ENCODE measurements at regions not wholly inside any gene's neighbourhood (a gene's known extent, or its start where the extent isn't known, plus 50 kb on each side); places are given as distances from the start of the nearest gene placed in this dataset.
"Not testable (repeated sequence)": the region's sequence is repeated elsewhere in the genome, so short reads cannot be mapped to it uniquely, and the experiment has no call there.

DNA sequence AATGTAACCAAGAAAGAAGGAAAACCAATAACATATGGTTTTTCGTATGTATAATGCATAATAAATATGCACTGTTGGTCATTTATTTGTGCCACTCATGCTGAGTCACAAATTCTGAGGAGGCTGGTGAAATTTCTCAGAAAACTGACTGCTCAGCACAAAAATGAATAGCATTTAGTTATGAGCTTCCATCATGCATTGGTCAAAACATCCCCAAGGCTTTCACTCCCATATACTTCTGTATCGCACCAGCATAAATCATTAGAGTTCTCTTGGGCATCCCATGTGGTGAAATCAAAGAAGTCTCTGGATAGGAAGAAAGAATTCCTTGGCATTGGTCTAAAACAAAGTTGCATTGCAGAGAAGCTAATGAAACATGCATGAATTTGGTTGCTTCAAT, 785.6 kb upstream of the CDH8 start:
- no peaks in the 10 kb centered on the region for H3K4me1 Mint-ChIP-seq (ENCODE audit: low read depth)
- no peak for DNase-seq
- CTCF ChIA-PET: no interaction called here
- no peak overlapping the region for H3K27ac Mint-ChIP-seq
- no peak overlapping the region for H3K4me3 Mint-ChIP-seq
- H3K36me3 Mint-ChIP-seq (ENCODE audit: low read depth): no peaks in the 10 kb centered on the region
- peaks cover 8% of the 10 kb centered on the region for H3K9me3 Mint-ChIP-seq
- intact Hi-C loops (cut with micrococcal nuclease): no loop called here
- no peaks in the 10 kb centered on the region for H3K27me3 Mint-ChIP-seq (ENCODE audit: low read depth)

DNA sequence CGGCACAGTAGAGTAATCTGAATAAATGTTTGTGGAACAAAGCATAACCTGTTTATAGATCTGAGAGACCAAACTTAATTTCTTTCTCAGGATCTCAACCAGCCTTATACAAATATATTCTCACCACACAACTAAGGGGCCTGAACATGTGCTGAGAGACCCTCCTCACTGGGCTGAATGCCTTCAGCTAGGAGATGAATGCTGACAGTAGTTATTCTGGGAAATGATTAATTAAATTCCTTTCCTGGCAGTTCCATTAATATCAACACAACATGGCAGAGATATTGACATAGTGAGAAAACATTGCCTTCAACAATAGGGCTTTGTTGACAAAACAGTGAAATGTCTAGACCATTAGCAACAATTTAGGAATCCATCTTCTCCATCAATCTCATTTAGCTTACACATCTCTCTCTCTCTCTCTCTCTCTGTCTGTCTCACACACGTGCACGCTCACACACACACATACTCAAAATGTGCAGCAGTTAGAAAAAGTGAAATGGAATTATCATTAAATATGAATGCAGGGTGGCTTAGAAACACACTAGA, 780.8 kb upstream of the CDH8 start:
- CTCF ChIA-PET: no interaction called here
- H3K27me3 Mint-ChIP-seq (ENCODE audit: low read depth): no peaks in the 10 kb centered on the region
- intact Hi-C loops (cut with micrococcal nuclease): no loop called here
- peaks cover 6% of the 10 kb centered on the region for H3K9me3 Mint-ChIP-seq
- H3K27ac Mint-ChIP-seq: no peak overlapping the region
- no peak overlapping the region for H3K4me3 Mint-ChIP-seq
- no peaks in the 10 kb centered on the region for H3K36me3 Mint-ChIP-seq (ENCODE audit: low read depth)
- no peak for DNase-seq
- H3K4me1 Mint-ChIP-seq (ENCODE audit: low read depth): no peaks in the 10 kb centered on the region

DNA sequence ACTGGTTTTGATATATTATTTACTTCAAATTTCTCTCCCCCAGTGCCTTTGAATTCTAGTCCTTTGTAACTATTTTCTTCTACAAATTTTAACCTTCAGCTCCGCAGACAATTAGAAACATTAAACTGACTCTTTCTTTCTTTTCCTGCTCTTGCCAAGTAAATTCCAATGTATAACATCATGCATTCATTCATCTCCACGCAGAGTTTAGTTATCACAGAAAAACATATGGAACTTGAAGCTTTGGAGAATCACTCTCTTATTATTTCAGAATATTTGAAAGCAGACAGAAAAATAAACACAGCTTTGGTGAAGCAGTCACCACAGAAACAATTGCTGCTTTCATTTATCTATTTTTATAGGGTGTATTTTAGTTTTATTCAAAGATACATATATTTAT, 778.7 kb upstream of the CDH8 start:
- DNase-seq: no peak
- intact Hi-C loops (cut with micrococcal nuclease): no loop called here
- Mint-ChIP-seq H3K27me3 (ENCODE audit: low read depth) (no peaks in the 10 kb centered on the region), H3K4me3 (no peak overlapping the region), H3K36me3 (ENCODE audit: low read depth) (no peaks in the 10 kb centered on the region), H3K9me3 (peaks cover 8% of the 10 kb centered on the region), H3K4me1 (ENCODE audit: low read depth) (no peaks in the 10 kb centered on the region), H3K27ac (no peak overlapping the region)
- CTCF ChIA-PET: no interaction called here

DNA sequence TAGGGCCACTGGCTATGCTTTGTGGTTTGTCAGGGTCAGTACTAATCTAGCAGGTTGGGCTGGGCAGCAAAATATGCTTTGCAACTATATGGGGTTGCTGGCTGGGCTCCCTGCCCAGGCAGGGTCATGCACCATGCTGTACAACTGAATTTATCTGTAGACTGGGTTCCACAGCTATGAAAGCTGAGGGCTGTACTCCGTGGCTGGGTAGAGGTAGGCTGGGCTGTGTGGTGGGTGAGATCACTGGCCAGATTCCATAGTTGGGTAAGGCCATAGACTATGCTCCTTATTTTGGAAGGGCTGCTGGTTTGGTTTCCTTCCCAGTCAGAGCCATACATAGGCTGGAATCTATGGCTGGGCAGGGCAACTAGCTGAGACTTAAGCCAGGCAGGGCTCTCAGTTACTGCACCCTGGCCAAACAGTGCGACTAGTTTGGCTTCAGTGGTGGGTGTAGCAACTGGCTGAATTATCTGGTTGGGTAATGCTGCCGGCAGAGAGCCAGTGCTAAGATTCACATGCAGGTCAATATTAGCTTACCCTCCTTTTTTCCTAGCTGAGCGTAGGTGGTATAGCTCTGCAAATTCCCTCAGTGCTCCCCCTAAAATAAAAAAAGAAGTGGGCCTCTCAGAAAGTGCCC, 769.1 kb upstream of the CDH8 start:
- Mint-ChIP-seq H3K27ac (no peak overlapping the region), H3K4me3 (no peak overlapping the region), H3K9me3 (peaks cover 17% of the 10 kb centered on the region), H3K36me3 (ENCODE audit: low read depth) (no peaks in the 10 kb centered on the region), H3K4me1 (ENCODE audit: low read depth) (no peaks in the 10 kb centered on the region), H3K27me3 (ENCODE audit: low read depth) (no peaks in the 10 kb centered on the region)
- intact Hi-C loops (cut with micrococcal nuclease): no loop called here
- CTCF ChIA-PET: no interaction called here
- DNase-seq: no peak

DNA sequence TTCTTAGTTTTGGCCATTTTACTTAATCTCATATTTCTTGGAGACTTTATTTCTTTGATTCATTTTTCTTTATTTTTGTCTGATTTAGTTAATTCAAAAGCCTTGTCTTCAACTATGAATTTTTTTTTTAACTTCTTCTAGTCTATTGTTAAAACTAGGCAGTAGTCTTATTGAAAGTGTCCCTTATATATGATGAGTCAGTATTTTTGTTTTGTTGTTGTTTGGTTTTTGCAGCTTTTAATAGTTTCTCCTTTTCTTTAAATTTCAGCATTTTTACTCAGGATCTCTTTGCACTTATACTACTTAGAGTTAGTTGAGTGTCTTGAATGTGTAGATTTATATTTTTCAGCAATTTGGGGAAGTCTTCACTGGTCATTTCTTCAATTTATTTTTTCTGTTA, 758.5 kb upstream of the CDH8 start:
- H3K36me3 Mint-ChIP-seq (ENCODE audit: low read depth): no peaks in the 10 kb centered on the region
- H3K9me3 Mint-ChIP-seq: peaks cover 25% of the 10 kb centered on the region
- H3K4me1 Mint-ChIP-seq (ENCODE audit: low read depth): no peaks in the 10 kb centered on the region
- no peak overlapping the region for H3K4me3 Mint-ChIP-seq
- H3K27me3 Mint-ChIP-seq (ENCODE audit: low read depth): no peaks in the 10 kb centered on the region
- DNase-seq: no peak
- CTCF ChIA-PET: no interaction called here
- H3K27ac Mint-ChIP-seq: no peak overlapping the region
- intact Hi-C loops (cut with micrococcal nuclease): no loop called here

DNA sequence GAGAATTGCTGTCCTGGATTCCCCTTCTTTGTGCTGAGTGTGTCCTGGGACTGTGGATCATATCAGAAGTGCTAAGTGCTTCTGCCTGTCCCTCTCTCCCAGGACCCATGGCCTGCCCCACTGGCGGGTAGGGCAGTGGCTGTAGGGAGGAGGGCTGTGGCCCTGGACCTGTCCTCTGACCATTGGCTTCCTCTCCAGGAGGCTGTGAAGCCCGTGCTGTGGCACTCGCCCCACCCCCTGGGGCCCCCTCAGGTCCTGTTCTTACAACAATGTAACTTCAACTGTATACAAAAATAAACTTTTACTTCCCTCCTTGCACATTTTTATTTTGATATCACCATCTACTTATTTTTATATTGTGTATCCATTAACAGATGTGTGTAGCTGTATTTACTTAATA, 743.8 kb upstream of the CDH8 start:
- H3K27ac Mint-ChIP-seq; H3K4me3 Mint-ChIP-seq; H3K36me3 Mint-ChIP-seq (ENCODE audit: low read depth); CTCF ChIA-PET; H3K27me3 Mint-ChIP-seq (ENCODE audit: low read depth); DNase-seq; H3K4me1 Mint-ChIP-seq (ENCODE audit: low read depth); intact Hi-C loops (cut with micrococcal nuclease): not testable (repeated sequence)
- H3K9me3 Mint-ChIP-seq: peaks cover 16% of the 10 kb centered on the region

DNA sequence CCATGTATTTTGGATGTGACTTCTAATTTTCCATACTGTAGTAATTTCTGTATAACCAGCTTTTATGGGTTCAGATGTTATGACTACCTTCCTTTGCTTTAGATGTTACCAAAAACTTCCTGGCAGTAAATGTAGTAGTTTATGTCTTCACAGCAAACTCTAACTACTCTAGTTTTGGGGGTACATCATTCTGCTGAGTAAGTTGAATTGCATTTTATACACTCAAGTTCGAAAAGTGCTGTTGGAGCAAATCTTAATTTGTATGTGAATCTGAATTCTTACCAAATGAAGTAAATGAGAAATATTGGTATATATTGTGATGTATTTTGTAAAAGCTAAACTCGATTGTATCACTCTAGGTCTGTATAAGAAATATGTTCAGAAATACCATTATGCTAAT, 728.3 kb upstream of the CDH8 start:
- CTCF ChIA-PET: no interaction called here
- intact Hi-C loops (cut with micrococcal nuclease): no loop called here
- no peaks in the 10 kb centered on the region for H3K36me3 Mint-ChIP-seq (ENCODE audit: low read depth)
- H3K27ac Mint-ChIP-seq: no peak overlapping the region
- DNase-seq: no peak
- H3K4me3 Mint-ChIP-seq: no peak overlapping the region
- H3K9me3 Mint-ChIP-seq: peaks cover 17% of the 10 kb centered on the region
- no peaks in the 10 kb centered on the region for H3K4me1 Mint-ChIP-seq (ENCODE audit: low read depth)
- H3K27me3 Mint-ChIP-seq (ENCODE audit: low read depth): no peaks in the 10 kb centered on the region

DNA sequence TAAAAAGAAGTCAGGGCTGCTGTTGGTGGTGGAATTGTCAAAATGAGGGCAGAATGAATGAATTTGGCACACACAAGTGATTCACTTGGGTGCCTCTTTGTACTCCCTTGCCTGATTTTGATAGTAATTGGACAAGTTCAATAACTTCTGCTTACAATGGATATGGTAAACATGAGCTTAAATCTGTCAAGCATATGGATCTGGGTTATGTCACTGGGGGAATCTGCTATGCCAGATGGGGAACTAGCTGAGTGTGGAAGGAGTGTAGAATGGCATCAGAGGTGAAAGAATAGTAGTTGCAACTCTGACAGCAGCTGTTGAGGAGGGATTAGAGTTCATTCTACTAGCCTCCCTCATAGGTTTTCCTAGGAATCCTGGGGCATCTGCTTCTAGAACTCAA, 724.2 kb upstream of the CDH8 start:
- Mint-ChIP-seq H3K4me3 (no peak overlapping the region), H3K4me1 (ENCODE audit: low read depth) (no peaks in the 10 kb centered on the region), H3K36me3 (ENCODE audit: low read depth) (no peaks in the 10 kb centered on the region), H3K9me3 (peaks cover 10% of the 10 kb centered on the region), H3K27me3 (ENCODE audit: low read depth) (no peaks in the 10 kb centered on the region), H3K27ac (no peak overlapping the region)
- DNase-seq: no peak
- CTCF ChIA-PET: interaction anchor here (0.6 kb wide), 1 partner anchor 1477 kb away, joined by 4 read pairs; no protein-coding TSS in a partner anchor
- intact Hi-C loops (cut with micrococcal nuclease): no loop called here

DNA sequence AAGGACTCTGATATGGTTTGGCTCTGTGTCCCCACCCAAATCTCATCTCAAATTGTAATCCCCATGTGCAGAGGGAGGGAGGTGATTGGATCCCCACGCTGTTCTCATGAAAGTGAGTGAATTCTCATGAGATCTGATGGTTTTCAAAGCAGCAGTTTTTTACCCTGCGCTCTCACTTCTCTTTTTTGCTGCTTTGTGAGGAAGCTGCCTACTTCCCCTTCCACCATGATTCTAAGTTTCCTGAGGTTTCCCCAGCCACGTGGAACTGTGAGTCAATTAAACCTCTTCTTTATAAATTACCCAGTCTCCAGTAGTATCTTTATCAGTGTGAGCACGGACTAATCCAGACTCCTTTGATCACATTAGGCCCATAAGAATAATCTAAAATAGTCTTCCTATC, 719.7 kb upstream of the CDH8 start:
- Mint-ChIP-seq H3K9me3 (peaks cover 9% of the 10 kb centered on the region), H3K4me3 (no peak overlapping the region), H3K4me1 (ENCODE audit: low read depth) (no peaks in the 10 kb centered on the region), H3K36me3 (ENCODE audit: low read depth) (no peaks in the 10 kb centered on the region), H3K27me3 (ENCODE audit: low read depth) (no peaks in the 10 kb centered on the region), H3K27ac (no peak overlapping the region)
- intact Hi-C loops (cut with micrococcal nuclease): no loop called here
- no peak for DNase-seq
- CTCF ChIA-PET: no interaction called here

DNA sequence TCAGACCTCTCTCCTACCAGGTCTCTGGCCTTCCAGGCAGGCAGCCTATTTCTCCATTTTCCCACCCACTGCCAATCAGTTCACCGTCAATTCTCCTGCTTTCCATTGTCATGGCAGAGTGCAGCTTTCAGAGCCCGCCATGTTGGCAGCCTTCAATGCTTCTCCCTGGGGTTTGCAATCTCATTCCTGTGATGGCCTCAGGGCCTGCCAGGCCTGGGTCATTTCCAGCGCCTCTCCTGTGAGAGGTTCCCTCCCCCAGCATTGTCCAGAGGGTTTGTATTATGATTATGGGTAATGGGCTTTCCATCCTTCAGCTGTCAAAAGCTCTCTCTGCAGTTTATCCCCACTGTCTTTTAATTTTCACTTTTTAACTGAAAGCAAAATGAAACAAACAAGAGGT, 716.6 kb upstream of the CDH8 start:
- intact Hi-C loops (cut with micrococcal nuclease): no loop called here
- DNase-seq: no peak
- Mint-ChIP-seq H3K9me3 (peaks cover 8% of the 10 kb centered on the region), H3K36me3 (ENCODE audit: low read depth) (no peaks in the 10 kb centered on the region), H3K27ac (no peak overlapping the region), H3K4me1 (ENCODE audit: low read depth) (no peaks in the 10 kb centered on the region), H3K27me3 (ENCODE audit: low read depth) (no peaks in the 10 kb centered on the region), H3K4me3 (no peak overlapping the region)
- CTCF ChIA-PET: no interaction called here

DNA sequence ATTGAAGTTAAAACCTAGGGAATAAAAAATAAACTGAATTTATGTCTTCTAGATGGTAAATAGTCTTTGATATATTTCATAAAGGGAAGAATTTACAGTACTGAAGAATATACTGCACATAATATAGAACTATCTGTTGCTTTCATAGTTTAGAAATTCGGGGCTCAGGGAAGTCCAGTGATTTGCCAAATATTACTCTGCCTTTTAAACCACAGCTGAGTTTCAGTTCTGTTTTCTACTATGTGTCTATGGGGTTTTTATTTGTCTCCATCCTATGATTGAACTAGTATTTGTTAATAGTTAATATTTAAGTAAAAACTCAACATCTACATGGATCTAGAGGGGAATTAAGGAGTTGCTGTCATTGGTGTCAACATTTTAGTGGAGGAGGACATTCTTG, 715.0 kb upstream of the CDH8 start:
- H3K36me3 Mint-ChIP-seq (ENCODE audit: low read depth): no peaks in the 10 kb centered on the region
- DNase-seq: no peak
- intact Hi-C loops (cut with micrococcal nuclease): no loop called here
- no peak overlapping the region for H3K4me3 Mint-ChIP-seq
- H3K27ac Mint-ChIP-seq: no peak overlapping the region
- CTCF ChIA-PET: no interaction called here
- no peaks in the 10 kb centered on the region for H3K4me1 Mint-ChIP-seq (ENCODE audit: low read depth)
- H3K9me3 Mint-ChIP-seq: peaks cover 11% of the 10 kb centered on the region
- H3K27me3 Mint-ChIP-seq (ENCODE audit: low read depth): no peaks in the 10 kb centered on the region

DNA sequence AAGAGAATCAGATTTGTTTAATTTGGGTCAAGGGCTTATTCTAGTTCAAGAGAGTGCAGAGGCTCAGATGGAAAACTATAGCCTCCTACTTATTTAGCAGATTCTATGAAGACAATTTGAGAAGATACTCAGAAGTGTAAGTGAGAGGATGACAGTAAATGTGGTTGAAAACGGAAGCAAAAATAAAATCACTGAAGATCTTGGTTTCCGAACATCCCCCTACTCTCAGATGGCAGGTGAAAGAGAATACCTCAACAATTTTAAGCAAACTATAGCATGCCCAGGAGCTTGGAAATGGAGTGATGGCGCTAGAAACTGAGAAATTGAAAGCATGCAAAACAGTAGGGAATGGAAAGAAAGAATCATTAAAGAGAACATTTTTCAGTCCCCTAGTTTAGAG, 705.5 kb upstream of the CDH8 start:
- Mint-ChIP-seq H3K27ac (no peak overlapping the region), H3K27me3 (ENCODE audit: low read depth) (no peaks in the 10 kb centered on the region), H3K4me1 (ENCODE audit: low read depth) (no peaks in the 10 kb centered on the region), H3K36me3 (ENCODE audit: low read depth) (no peaks in the 10 kb centered on the region), H3K9me3 (peaks cover 16% of the 10 kb centered on the region), H3K4me3 (no peak overlapping the region)
- CTCF ChIA-PET: no interaction called here
- intact Hi-C loops (cut with micrococcal nuclease): no loop called here
- no peak for DNase-seq

DNA sequence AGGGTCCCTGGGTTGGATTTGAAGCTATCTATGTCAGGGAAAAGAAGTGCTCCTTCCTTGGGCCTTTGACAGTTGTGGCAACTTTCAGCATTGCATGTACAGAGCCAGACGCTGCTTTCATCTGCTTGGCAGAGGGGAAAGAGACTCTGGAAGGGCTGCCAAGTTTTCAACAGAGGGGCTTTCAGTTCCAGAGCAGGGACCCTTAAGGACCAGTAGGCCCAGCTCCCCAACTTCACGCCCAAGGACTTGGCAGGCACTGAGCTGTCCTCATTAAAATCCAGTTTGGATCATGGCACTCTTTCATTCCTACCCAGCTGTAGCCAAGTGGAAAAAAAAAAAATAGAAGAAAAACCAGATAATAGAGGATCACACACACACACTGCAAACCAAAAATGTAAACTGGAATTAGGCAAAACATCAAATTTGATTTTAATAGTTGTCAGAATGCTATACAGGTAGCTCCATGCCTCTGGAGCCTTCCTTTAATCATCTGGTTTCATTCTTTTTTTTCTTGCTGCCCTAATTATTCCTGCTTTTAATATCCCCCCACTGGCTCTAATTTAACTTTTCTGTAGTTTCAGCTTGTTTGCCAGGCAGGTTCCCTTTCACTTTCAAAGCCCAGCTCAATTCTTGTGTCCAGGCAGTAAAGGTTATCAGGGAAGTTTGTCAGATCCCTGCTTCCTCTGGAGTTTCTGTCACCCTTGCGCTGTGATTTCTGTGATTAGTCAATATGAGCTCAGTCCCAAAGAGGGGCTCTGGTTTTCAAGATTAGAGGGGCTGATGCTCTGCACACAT, 702.6 kb upstream of the CDH8 start:
- Mint-ChIP-seq H3K9me3 (peaks cover 9% of the 10 kb centered on the region), H3K4me1 (ENCODE audit: low read depth) (no peaks in the 10 kb centered on the region), H3K27ac (no peak overlapping the region), H3K36me3 (ENCODE audit: low read depth) (no peaks in the 10 kb centered on the region), H3K4me3 (no peak overlapping the region), H3K27me3 (ENCODE audit: low read depth) (no peaks in the 10 kb centered on the region)
- intact Hi-C loops (cut with micrococcal nuclease): no loop called here
- no peak for DNase-seq
- CTCF ChIA-PET: no interaction called here
